ENCODE measurements at regions not wholly inside any gene's neighbourhood (a gene's known extent, or its start where the extent isn't known, plus 50 kb on each side); places are given as distances from the start of the nearest gene placed in this dataset.

- ChIA-PET POLR2A (interaction anchor here (0.9 kb wide), 1 partner anchor 583 kb away, joined by 3 read pairs; no protein-coding TSS in a partner anchor), CTCF (interaction anchor here (1.3 kb wide), 1 partner anchor 574 kb away, joined by 5 read pairs; no protein-coding TSS in a partner anchor)
- Mint-ChIP-seq H3K4me1 (ENCODE audit: insufficient read depth, unreplicated experiment) (no peaks in the 10 kb centered on the region), H3K27ac (ENCODE audit: low read depth, unreplicated experiment) (no peak overlapping the region), H3K27me3 (ENCODE audit: insufficient read depth, unreplicated experiment) (no peaks in the 10 kb centered on the region), H3K4me3 (ENCODE audit: unreplicated experiment) (no peak overlapping the region), H3K36me3 (ENCODE audit: insufficient read depth, unreplicated experiment) (no peaks in the 10 kb centered on the region), H3K9me3 (ENCODE audit: unreplicated experiment) (no peaks in the 10 kb centered on the region)
- no peak for TF ChIP-seq CTCF (IDR thresholded peaks at IDR 0.05; ENCODE audit: unreplicated experiment)
- no TSS peak for BruUV-seq (replicated peaks)
- intact Hi-C loops (cut with micrococcal nuclease), result no loop called here
- no peak for DNase-seq (ENCODE audit: unreplicated experiment)
Observed at GRCh38 chr10:109200646-109201045, 722.7 kb downstream of the XPNPEP1 start.

GRCh38 chr10:109191823-109192222 is 731.5 kb downstream of the XPNPEP1 start:
- Mint-ChIP-seq H3K36me3 (ENCODE audit: insufficient read depth, unreplicated experiment) (no peaks in the 10 kb centered on the region), H3K4me1 (ENCODE audit: insufficient read depth, unreplicated experiment) (no peaks in the 10 kb centered on the region), H3K27me3 (ENCODE audit: insufficient read depth, unreplicated experiment) (no peaks in the 10 kb centered on the region), H3K27ac (ENCODE audit: low read depth, unreplicated experiment) (no peak overlapping the region), H3K9me3 (ENCODE audit: unreplicated experiment) (no peaks in the 10 kb centered on the region), H3K4me3 (ENCODE audit: unreplicated experiment) (no peak overlapping the region)
- no TSS peak for BruUV-seq (replicated peaks)
- no peak for DNase-seq (ENCODE audit: unreplicated experiment)
- intact Hi-C loops (cut with micrococcal nuclease), result no loop called here
- ChIA-PET CTCF (no interaction called here), POLR2A (no interaction called here)
- no peak for TF ChIP-seq CTCF (IDR thresholded peaks at IDR 0.05; ENCODE audit: unreplicated experiment)

- no peak for TF ChIP-seq CTCF (IDR thresholded peaks at IDR 0.05; ENCODE audit: unreplicated experiment)
- no peaks in the 10 kb centered on the region for H3K36me3 Mint-ChIP-seq (ENCODE audit: insufficient read depth, unreplicated experiment)
- no peaks in the 10 kb centered on the region for H3K9me3 Mint-ChIP-seq (ENCODE audit: unreplicated experiment)
- H3K27ac Mint-ChIP-seq (ENCODE audit: low read depth, unreplicated experiment), result no peak overlapping the region
- no peaks in the 10 kb centered on the region for H3K4me1 Mint-ChIP-seq (ENCODE audit: insufficient read depth, unreplicated experiment)
- no peaks in the 10 kb centered on the region for H3K27me3 Mint-ChIP-seq (ENCODE audit: insufficient read depth, unreplicated experiment)
- no peak overlapping the region for H3K4me3 Mint-ChIP-seq (ENCODE audit: unreplicated experiment)
- no peak for DNase-seq (ENCODE audit: unreplicated experiment)
- POLR2A ChIA-PET, result no interaction called here
- BruUV-seq (replicated peaks), result no TSS peak
- CTCF ChIA-PET, result no interaction called here
- intact Hi-C loops (cut with micrococcal nuclease), result no loop called here
Observed at GRCh38 chr10:109191341-109191740, 732.0 kb downstream of the XPNPEP1 start.

- no peaks in the 10 kb centered on the region for H3K9me3 Mint-ChIP-seq (ENCODE audit: unreplicated experiment)
- no peaks in the 10 kb centered on the region for H3K36me3 Mint-ChIP-seq (ENCODE audit: insufficient read depth, unreplicated experiment)
- intact Hi-C loops (cut with micrococcal nuclease), result no loop called here
- no TSS peak for BruUV-seq (replicated peaks)
- POLR2A ChIA-PET, result no interaction called here
- CTCF ChIA-PET, result no interaction called here
- peaks cover 5% of the 10 kb centered on the region for H3K4me1 Mint-ChIP-seq (ENCODE audit: insufficient read depth, unreplicated experiment)
- no peak for TF ChIP-seq CTCF (IDR thresholded peaks at IDR 0.05; ENCODE audit: unreplicated experiment)
- no peak overlapping the region for H3K27ac Mint-ChIP-seq (ENCODE audit: low read depth, unreplicated experiment)
- DNase-seq (ENCODE audit: unreplicated experiment), result no peak
- H3K27me3 Mint-ChIP-seq (ENCODE audit: insufficient read depth, unreplicated experiment), result no peaks in the 10 kb centered on the region
- H3K4me3 Mint-ChIP-seq (ENCODE audit: unreplicated experiment), result no peak overlapping the region
Observed at GRCh38 chr10:109187677-109188076, 735.6 kb downstream of the XPNPEP1 start.

All from MCF 10A (cell line).